ENCODE measurements at regions not wholly inside any gene's neighbourhood (a gene's known extent, or its start where the extent isn't known, plus 50 kb on each side); places are given as distances from the start of the nearest gene placed in this dataset.
A peak's percentile ranks its signal among the peaks of the same experiment; 100 is the strongest.

GRCh38 chr20:24070679-24071078 is 82.1 kb upstream of the GGTLC1 start:
- CTCF ChIA-PET: no interaction called here
- ATAC-seq: no peak

DNA sequence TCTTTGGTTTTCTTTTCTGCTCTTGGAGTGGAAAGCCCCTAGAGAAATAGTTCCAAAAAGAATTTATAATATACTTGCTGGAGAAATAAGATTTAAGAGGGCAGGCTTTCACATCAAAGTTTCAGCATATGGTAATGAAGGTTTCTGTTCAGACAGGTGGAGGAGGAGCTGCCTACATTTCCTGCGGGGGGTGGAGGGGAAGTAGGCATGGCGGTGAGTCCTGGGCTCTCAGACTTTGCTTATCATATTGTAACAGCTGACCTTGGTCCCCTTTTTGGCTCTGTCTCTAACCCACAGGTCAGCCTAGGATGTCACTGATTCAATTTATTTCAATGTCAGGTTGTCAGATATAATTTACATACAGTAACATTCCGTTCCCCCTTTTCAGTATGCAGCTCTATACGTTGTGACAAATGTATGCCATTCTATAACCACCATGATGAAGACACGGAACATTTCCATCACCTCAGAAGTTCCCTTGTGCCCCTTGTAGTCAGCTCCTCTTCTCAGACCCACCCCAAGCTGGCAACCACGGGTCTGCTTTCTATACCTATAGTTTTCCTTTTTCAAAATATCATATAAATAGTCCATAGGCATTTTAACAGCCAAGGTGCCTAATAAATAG is 77.6 kb upstream of the GGTLC1 start:
- peaks cover 9% of the 10 kb centered on the region for H3K4me1 Mint-ChIP-seq
- no peak overlapping the region for H3K27ac Mint-ChIP-seq
- CTCF ChIA-PET: interaction anchor here (1.2 to 1.5 kb wide), 3 partner anchors 29 to 37 kb away, joined by 3 read pairs; no protein-coding TSS in a partner anchor
- no peak overlapping the region for H3K4me3 Mint-ChIP-seq
- peaks cover 5% of the 10 kb centered on the region for H3K9me3 Mint-ChIP-seq (ENCODE audit: low read depth)
- ATAC-seq (no peak), DNase-seq (no peak)
- peaks cover 9% of the 10 kb centered on the region for H3K36me3 Mint-ChIP-seq
- peaks cover 7% of the 10 kb centered on the region for H3K27me3 Mint-ChIP-seq

More at GRCh38 chr20:24070679-24071078, 82.1 kb upstream of the GGTLC1 start:
- Mint-ChIP-seq H3K9me3 (ENCODE audit: low read depth) (peaks cover 6% of the 10 kb centered on the region), H3K36me3 (peaks cover 10% of the 10 kb centered on the region), H3K27me3 (peaks cover 8% of the 10 kb centered on the region), H3K27ac (no peak overlapping the region), H3K4me3 (no peak overlapping the region), H3K4me1 (peaks cover 7% of the 10 kb centered on the region)
- DNase-seq: no peak

DNA sequence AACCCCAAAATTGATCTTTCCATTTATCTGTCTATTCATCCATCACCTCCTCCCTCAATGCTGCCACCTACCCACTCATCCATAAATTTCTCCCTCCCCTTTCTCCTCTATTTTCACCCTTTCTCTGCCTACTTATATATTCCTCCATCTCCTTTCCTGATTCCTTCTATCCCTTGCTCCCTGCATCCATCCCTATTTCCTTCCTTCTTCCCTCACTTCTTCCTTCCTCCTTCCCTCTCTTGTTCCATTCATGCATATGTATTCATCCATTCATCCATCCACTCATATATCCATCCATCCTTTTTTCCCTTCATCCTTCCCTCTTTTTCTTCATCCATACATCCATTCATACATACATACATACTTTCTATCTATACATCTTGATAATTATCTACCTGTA is 76.3 kb upstream of the GGTLC1 start:
- Mint-ChIP-seq H3K4me3 (no peak overlapping the region), H3K27me3 (peaks cover 4% of the 10 kb centered on the region), H3K36me3 (peaks cover 3% of the 10 kb centered on the region), H3K4me1 (peaks cover 9% of the 10 kb centered on the region), H3K27ac (no peak overlapping the region), H3K9me3 (ENCODE audit: low read depth) (peaks cover 2% of the 10 kb centered on the region)
- CTCF ChIA-PET: no interaction called here
- DNase-seq (no peak), ATAC-seq (no peak)

DNA sequence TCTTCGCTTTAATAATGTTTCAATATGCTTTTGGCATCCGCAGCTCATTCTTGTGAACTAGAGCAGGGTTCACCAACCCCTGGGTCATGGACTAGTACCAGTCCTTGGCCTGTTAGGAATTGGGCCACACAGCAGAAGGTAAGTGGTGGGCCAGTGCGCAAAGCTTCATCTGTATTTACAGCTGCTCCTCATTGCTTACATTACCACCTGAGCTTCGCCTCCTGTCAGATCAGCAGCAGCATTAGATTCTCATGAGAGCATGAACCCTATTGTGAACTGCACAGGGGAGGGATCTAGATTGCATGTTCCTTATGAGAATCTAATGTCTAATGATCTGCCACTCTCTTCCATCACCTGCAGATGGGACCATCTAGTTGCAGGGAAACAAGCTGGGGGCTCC is 75.5 kb upstream of the GGTLC1 start:
- no peak for ATAC-seq
- H3K27me3 Mint-ChIP-seq: peaks cover 4% of the 10 kb centered on the region
- H3K4me1 Mint-ChIP-seq: peaks cover 9% of the 10 kb centered on the region
- no peak for DNase-seq
- H3K9me3 Mint-ChIP-seq (ENCODE audit: low read depth): no peaks in the 10 kb centered on the region
- CTCF ChIA-PET: no interaction called here
- H3K4me3 Mint-ChIP-seq: no peak overlapping the region
- H3K27ac Mint-ChIP-seq: no peak overlapping the region
- H3K36me3 Mint-ChIP-seq: peaks cover 3% of the 10 kb centered on the region

- no peak for ATAC-seq
- Mint-ChIP-seq H3K27me3 (peaks cover 3% of the 10 kb centered on the region), H3K9me3 (ENCODE audit: low read depth) (no peaks in the 10 kb centered on the region), H3K36me3 (no peaks in the 10 kb centered on the region), H3K4me3 (no peak overlapping the region), H3K27ac (no peak overlapping the region), H3K4me1 (peaks cover 9% of the 10 kb centered on the region)
- CTCF ChIA-PET: interaction anchor here (1.0 to 1.3 kb wide), 2 partner anchors 16 to 39 kb away, joined by 3 to 4 read pairs; no protein-coding TSS in a partner anchor
- DNase-seq: no peak
Observed at GRCh38 chr20:24063100-24063499, 74.5 kb upstream of the GGTLC1 start.

DNA sequence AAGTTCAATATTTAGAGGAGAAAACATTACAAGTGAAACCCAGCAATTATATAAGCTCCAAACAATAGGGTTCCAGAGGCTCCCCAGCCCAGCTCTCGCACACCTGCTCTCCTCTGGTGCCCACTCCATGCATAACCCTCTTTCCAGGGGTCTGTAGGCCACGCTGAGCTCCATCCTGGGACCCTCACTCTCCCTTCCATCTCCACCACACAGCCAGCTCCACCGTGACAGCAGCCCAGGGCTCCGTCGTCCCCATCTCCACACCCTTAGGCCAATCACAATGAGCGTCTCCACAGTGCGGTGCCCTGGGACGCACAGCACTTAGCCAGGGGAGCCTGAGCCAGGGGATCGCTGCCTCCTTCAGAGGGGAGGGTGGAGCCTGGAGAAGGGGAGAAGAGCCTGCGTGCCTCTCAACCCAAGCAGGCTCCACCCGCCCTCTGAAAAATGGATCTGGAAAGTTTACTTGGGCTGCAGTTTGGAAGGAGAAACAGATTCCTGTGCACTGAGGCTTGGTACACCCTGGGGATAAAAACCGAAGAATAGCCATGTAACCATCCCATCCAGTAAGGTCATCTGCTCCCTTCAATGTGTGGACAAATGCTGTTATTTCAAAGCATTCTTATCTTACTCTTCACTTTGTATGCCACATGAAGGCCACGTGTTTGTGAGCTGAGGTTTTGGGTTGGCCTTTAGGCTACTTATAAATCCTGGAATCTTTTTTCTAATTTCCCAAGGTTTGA is 72.4 kb upstream of the GGTLC1 start:
- Mint-ChIP-seq H3K27ac (no peak overlapping the region), H3K9me3 (ENCODE audit: low read depth) (no peaks in the 10 kb centered on the region), H3K27me3 (no peaks in the 10 kb centered on the region), H3K4me1 (peaks cover 5% of the 10 kb centered on the region), H3K4me3 (no peak overlapping the region), H3K36me3 (no peaks in the 10 kb centered on the region)
- ATAC-seq: no peak
- no peak for DNase-seq
- CTCF ChIA-PET: no interaction called here

- H3K27ac Mint-ChIP-seq: no peak overlapping the region
- no peaks in the 10 kb centered on the region for H3K27me3 Mint-ChIP-seq
- H3K9me3 Mint-ChIP-seq (ENCODE audit: low read depth): no peaks in the 10 kb centered on the region
- CTCF ChIA-PET: no interaction called here
- no peak for DNase-seq
- no peaks in the 10 kb centered on the region for H3K4me1 Mint-ChIP-seq
- H3K36me3 Mint-ChIP-seq: no peaks in the 10 kb centered on the region
- ATAC-seq: no peak
- H3K4me3 Mint-ChIP-seq: no peak overlapping the region
Observed at GRCh38 chr20:24059174-24059573, 70.6 kb upstream of the GGTLC1 start.

DNA sequence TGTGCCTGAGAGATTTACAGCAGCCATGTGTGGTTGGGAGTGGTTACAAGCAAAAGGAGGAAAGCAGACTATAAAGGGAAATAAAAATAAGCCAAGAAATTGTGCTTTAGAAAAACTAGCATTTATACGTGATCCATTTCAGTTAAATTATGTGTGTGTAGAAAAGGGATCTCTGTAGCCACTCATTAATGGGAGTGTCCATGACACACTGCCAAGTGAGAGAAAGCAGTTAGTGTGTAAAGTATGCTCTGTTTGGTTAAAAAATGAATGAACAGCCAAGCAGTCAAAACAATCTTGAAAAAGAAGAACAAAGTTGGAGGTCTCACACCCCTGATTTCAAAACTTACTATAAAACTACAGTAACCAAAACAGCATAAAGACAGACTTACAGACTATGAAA is 67.9 kb upstream of the GGTLC1 start:
- CTCF ChIA-PET: no interaction called here
- no peaks in the 10 kb centered on the region for H3K36me3 Mint-ChIP-seq
- no peak overlapping the region for H3K27ac Mint-ChIP-seq
- H3K27me3 Mint-ChIP-seq: no peaks in the 10 kb centered on the region
- ATAC-seq: no peak
- peaks cover 8% of the 10 kb centered on the region for H3K4me1 Mint-ChIP-seq
- DNase-seq: no peak
- H3K4me3 Mint-ChIP-seq: no peak overlapping the region
- no peaks in the 10 kb centered on the region for H3K9me3 Mint-ChIP-seq (ENCODE audit: low read depth)

DNA sequence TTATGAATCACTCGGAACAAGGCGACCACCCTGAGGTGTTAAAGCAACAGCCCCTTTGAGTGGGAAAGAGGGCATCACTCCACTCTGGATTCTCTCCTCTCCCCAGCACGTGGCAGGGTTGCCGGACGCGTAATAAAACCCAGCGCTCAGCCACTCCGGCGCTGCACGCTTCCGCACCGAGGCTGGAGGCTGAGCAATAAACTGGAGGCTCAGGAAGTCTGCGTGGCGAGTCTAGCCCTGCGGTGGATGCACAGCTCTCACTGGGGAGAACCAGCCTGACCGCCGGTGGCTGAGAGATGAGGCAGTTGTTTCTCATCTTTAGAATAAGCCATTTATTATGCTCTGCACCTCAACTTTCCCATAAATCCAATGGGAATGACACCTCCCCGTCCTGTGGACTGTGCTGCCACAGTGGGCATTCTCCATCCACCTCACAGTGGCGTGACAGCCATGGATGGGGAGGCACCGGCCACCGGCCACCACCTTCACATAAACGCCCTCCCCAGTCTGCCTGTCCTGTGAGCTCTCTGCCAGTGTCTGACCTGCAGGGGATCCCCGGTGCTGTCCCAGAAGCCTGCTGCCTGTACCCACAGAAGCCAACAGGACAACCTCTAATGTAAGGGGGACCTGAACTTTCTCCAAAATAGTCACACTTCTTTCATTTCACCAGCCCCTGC is 64.2 kb upstream of the GGTLC1 start:
- H3K27me3 Mint-ChIP-seq: no peaks in the 10 kb centered on the region
- CTCF ChIA-PET: no interaction called here
- no peak for ATAC-seq

GRCh38 chr20:24051160-24051559 is 62.6 kb upstream of the GGTLC1 start:
- Mint-ChIP-seq H3K27me3 (no peaks in the 10 kb centered on the region), H3K4me3 (no peak overlapping the region), H3K9me3 (ENCODE audit: low read depth) (no peaks in the 10 kb centered on the region), H3K27ac (peak overlapping the region; percentile 42), H3K4me1 (peaks cover 45% of the 10 kb centered on the region), H3K36me3 (peaks cover 3% of the 10 kb centered on the region)
- CTCF ChIA-PET: no interaction called here
- ATAC-seq: no peak
- DNase-seq: no peak

More for the DNA sequence above, 64.2 kb upstream of the GGTLC1 start:
- Mint-ChIP-seq H3K4me1 (peaks cover 37% of the 10 kb centered on the region), H3K9me3 (ENCODE audit: low read depth) (no peaks in the 10 kb centered on the region), H3K36me3 (no peaks in the 10 kb centered on the region), H3K27ac (no peak overlapping the region), H3K4me3 (no peak overlapping the region)
- DNase-seq: no peak

DNA sequence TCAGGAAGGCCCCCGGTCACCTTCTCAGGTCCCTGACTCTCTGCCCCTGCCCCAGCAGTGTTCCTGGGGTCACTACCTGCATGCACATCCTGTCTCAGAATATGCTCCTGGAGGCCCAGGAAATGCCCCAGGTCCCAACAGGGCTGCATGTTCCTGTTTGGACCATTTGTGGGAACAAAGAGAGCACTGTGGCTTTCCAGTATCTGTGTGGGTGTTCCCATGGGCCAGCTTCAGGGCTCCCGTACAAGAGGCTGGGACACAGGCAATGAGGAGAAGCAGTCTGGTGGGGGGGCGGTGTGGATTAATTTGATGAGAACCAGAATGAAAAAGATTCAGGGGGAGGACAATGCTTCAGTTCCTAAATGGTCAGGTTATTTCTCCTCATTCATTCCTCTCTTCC is 61.5 kb upstream of the GGTLC1 start:
- Mint-ChIP-seq H3K4me3 (no peak overlapping the region), H3K36me3 (peaks cover 3% of the 10 kb centered on the region), H3K27ac (peak overlapping the region; percentile 38), H3K27me3 (no peaks in the 10 kb centered on the region), H3K4me1 (peaks cover 55% of the 10 kb centered on the region), H3K9me3 (ENCODE audit: low read depth) (no peaks in the 10 kb centered on the region)
- CTCF ChIA-PET: interaction anchor here (1.0 to 1.9 kb wide), 2 partner anchors 24 to 50 kb away, joined by 3 to 6 read pairs; no protein-coding TSS in a partner anchor
- ATAC-seq: no peak
- no peak for DNase-seq

GRCh38 chr20:24049081-24049480 is 60.5 kb upstream of the GGTLC1 start:
- H3K4me1 Mint-ChIP-seq: peaks cover 62% of the 10 kb centered on the region

GRCh38 chr20:24048024-24048611 is 59.5 kb upstream of the GGTLC1 start:
- Mint-ChIP-seq H3K27ac (no peak overlapping the region), H3K4me1 (peaks cover 63% of the 10 kb centered on the region), H3K27me3 (no peaks in the 10 kb centered on the region), H3K9me3 (ENCODE audit: low read depth) (no peaks in the 10 kb centered on the region), H3K4me3 (no peak overlapping the region), H3K36me3 (peaks cover 3% of the 10 kb centered on the region)
- ATAC-seq: no peak
- CTCF ChIA-PET: interaction anchor here (1.1 to 1.9 kb wide), 2 partner anchors 22 to 52 kb away, joined by 3 to 6 read pairs; no protein-coding TSS in a partner anchor
- DNase-seq: no peak

More at GRCh38 chr20:24049081-24049480, 60.5 kb upstream of the GGTLC1 start:
- CTCF ChIA-PET: interaction anchor here (1.0 to 1.9 kb wide), 3 partner anchors 23 to 53 kb away, joined by 3 to 6 read pairs (median 3); no protein-coding TSS in a partner anchor
- no peak for ATAC-seq
- H3K4me3 Mint-ChIP-seq: no peak overlapping the region
- no peaks in the 10 kb centered on the region for H3K9me3 Mint-ChIP-seq (ENCODE audit: low read depth)
- DNase-seq: no peak
- no peak overlapping the region for H3K27ac Mint-ChIP-seq
- peaks cover 3% of the 10 kb centered on the region for H3K36me3 Mint-ChIP-seq
- H3K27me3 Mint-ChIP-seq: no peaks in the 10 kb centered on the region
